ENCODE measurements at regions not wholly inside any gene's neighbourhood (a gene's known extent, or its start where the extent isn't known, plus 50 kb on each side); places are given as distances from the start of the nearest gene placed in this dataset.
"Not testable (repeated sequence)": the region's sequence is repeated elsewhere in the genome, so short reads cannot be mapped to it uniquely, and the experiment has no call there.

DNA sequence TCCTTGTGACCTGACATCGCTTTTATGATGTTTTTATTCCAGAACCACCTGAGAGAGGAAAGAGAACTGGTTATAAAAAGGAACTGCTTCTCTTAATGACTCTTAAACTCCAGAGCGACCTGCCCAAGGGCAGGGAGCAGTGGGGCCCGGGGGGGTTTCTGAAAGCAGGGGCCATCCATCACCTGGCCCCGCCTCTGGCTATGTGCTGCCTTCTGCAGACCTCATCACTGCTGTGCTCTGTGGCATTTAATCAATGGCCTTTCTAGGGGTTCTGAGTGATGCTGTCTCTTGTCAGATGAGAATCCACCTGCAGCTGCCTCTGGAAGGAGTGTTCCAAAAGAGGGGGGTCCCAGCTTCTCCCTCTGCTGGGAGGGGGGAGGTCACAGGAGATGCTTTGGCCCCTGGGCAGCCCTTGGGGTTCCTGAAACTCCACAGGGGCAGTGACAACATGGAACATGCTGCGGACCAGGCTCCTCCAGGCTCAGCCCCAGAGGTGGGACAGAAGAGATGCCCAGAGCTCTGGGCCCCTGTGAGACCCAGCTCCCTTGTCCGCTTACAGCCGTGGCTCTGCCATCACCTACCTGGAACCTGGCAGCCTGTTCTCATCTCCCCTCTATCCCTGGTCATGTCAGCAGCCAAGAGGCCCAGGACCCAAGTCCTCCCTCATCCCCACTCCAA, 177.1 kb upstream of the SULF2 start:
- CTCF ChIA-PET: no interaction called here
- Mint-ChIP-seq H3K4me3 (no peak overlapping the region), H3K36me3 (no peaks in the 10 kb centered on the region), H3K4me1 (ENCODE audit: low read depth) (no peaks in the 10 kb centered on the region), H3K27me3 (no peaks in the 10 kb centered on the region), H3K9me3 (no peaks in the 10 kb centered on the region), H3K27ac (no peak overlapping the region)
- POLR2A ChIA-PET: no interaction called here
- intact Hi-C loops (cut with micrococcal nuclease): no loop called here
- no peak for DNase-seq

DNA sequence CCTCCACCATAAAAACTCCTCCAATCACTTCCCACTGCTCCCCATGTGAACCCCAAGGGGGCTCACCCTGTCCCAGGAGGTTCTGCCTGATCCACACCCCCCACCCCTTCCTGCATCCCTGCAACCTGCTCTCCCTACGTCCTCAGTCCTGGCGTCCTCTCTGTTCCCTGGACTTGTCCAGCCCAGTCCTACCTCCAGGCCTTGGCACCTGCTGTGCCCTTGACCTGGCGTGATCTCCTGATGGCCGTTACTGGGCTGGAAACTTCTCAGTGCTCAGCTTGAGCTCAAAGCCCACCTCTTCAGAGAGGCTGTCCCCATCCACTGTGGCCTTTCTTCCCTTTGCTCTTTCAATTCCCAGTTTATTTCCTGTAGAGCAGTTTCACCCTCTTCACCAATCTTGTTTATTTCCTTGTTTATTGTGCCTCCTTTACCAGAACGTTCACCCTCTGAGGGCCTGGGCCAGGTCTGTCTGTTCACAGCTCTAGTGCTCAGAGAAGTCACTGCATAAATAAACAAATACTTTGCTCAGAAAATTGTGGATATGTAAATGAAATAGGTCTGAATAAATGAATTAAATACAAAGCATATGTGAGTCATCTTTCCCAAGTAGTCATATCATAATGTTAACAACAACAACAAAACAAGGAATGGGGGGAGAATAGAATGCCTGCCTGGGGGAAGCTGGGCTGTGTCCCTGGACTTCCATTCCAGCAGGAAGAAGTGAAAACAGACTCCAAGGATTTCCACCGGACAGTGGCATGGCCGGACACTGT, 175.7 kb upstream of the SULF2 start:
- no peaks in the 10 kb centered on the region for H3K36me3 Mint-ChIP-seq
- POLR2A ChIA-PET: no interaction called here
- intact Hi-C loops (cut with micrococcal nuclease): no loop called here
- no peaks in the 10 kb centered on the region for H3K4me1 Mint-ChIP-seq (ENCODE audit: low read depth)
- H3K27ac Mint-ChIP-seq: no peak overlapping the region
- H3K4me3 Mint-ChIP-seq: no peak overlapping the region
- no peaks in the 10 kb centered on the region for H3K27me3 Mint-ChIP-seq
- no peak for DNase-seq
- CTCF ChIA-PET: no interaction called here
- H3K9me3 Mint-ChIP-seq: no peaks in the 10 kb centered on the region

DNA sequence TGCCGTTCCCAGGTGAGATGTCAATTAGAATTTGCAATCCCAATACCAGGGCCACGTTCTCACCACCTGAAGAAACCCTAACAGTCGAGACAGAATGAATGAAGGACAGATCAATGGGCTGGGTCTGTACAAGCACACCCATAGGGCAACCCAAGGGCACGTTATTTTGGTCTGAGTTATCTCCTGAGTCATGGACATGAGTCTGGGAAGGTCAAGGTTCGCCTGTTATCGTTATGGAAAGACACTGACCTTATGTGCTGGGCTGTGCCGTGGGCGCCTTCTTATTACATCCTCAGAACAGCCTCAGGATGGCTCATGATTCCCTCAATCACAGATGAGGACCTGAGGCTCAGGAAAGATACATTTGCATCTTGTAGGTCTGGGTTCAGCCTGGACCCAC, 175.0 kb upstream of the SULF2 start:
- Mint-ChIP-seq H3K27me3 (no peaks in the 10 kb centered on the region), H3K9me3 (no peaks in the 10 kb centered on the region), H3K4me1 (ENCODE audit: low read depth) (no peaks in the 10 kb centered on the region), H3K4me3 (no peak overlapping the region), H3K27ac (no peak overlapping the region), H3K36me3 (no peaks in the 10 kb centered on the region)
- DNase-seq: no peak
- intact Hi-C loops (cut with micrococcal nuclease): no loop called here
- POLR2A ChIA-PET: no interaction called here
- CTCF ChIA-PET: no interaction called here

DNA sequence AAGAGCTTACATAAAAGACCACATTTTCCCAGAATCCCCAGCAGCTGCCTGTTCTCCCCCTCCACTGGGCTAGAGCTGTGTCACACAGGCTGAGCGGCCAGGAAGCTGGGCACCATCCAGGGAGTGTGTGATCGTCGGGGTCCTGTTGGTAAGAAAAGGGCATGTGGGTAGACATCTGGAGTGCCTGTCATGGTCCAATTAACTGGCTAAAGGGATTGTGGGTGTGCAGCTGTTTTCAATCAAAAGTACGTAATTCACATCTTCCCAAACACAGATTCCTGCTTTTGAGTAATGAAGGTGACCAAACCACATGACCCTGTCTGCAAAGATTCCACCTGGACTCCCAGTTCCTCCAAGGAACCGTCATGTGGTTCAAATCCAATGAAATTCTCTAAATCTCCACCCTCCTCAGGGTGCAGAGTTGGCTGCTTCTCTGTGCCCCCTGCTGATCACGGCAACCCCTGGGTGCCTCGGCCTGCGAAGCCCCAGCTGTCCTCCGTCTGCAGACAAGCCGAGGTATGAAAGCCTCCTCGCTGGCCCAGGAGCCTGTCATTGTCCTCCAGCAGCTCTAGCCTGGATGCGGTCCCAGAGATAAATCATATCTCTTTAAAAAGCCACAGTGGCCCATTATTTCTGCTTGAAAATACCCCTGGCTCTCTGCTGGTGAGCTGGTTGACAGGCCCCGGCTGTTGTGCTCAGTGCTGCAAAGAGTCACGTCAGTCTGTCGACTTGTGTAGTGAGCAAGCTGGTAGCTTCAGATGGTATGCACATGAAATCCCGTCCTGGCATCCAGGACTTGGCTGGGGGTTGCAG, 172.9 kb upstream of the SULF2 start:
- H3K4me1 Mint-ChIP-seq (ENCODE audit: low read depth); H3K27me3 Mint-ChIP-seq; H3K9me3 Mint-ChIP-seq; H3K4me3 Mint-ChIP-seq; intact Hi-C loops (cut with micrococcal nuclease); H3K36me3 Mint-ChIP-seq; DNase-seq; POLR2A ChIA-PET; CTCF ChIA-PET; H3K27ac Mint-ChIP-seq: not testable (repeated sequence)

DNA sequence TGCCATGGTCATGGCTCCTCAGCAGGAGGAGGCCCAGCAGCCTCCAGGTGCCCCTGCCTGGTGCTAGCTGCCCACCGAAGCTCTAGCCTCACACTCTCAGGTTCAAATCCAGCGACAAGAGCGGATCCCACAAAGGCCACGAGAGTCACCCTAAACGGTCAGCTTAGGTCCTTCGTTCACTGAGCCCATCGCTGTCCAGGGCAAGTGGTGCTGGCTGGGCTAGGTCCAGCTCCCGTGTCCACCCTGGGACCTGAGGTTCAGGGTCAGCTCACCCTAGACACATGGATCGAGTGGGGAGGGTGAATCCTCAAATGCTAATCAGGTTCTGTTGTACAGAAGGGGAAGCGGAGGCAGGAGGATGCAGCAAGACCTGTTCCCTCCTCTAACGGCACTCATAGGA, 171.9 kb upstream of the SULF2 start:
- H3K27me3 Mint-ChIP-seq: peaks cover 2% of the 10 kb centered on the region
- H3K9me3 Mint-ChIP-seq: no peaks in the 10 kb centered on the region
- POLR2A ChIA-PET: no interaction called here
- H3K4me1 Mint-ChIP-seq (ENCODE audit: low read depth): no peaks in the 10 kb centered on the region
- H3K4me3 Mint-ChIP-seq: no peak overlapping the region
- DNase-seq: no peak
- no peaks in the 10 kb centered on the region for H3K36me3 Mint-ChIP-seq
- CTCF ChIA-PET: no interaction called here
- no peak overlapping the region for H3K27ac Mint-ChIP-seq
- intact Hi-C loops (cut with micrococcal nuclease): no loop called here

DNA sequence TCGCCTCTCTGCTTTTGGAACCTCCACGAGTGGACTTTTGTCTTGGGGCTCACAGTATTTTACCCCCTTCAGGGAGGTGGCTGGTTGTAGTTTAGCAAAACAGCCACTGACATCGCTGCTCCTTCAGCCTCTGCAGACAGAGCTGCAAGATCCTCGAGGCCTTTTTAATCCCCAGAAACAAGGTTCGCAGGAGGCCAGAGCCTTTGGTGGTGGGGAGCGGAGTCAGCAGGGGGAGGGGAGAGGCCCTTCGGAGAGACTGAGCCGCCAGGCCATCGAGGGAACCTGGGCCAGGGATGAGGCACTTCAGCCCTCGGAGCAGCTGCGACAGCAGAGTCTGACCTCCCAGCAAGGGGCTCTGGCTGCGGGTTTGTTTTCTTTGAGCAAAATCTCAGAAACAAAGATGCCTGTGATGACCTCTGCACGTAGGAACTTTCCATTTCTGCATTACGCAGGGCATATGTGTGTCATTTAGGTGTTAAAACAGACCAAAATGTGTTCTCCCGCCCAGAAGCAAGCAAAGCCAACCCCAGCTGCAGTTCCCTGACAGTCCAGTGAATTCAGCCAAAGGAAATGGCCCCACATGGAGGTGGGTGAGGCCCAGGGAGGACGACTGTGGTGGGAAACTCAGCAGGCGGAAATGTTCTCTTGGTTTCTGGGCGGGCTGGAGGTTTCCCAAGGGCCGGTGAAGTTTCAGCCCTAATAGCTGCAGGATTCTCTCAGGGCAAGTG, 171.2 kb upstream of the SULF2 start:
- Mint-ChIP-seq H3K27ac (no peak overlapping the region), H3K4me3 (no peak overlapping the region), H3K4me1 (ENCODE audit: low read depth) (no peaks in the 10 kb centered on the region), H3K36me3 (no peaks in the 10 kb centered on the region), H3K27me3 (peaks cover 5% of the 10 kb centered on the region), H3K9me3 (no peaks in the 10 kb centered on the region)
- DNase-seq: no peak
- POLR2A ChIA-PET: no interaction called here
- intact Hi-C loops (cut with micrococcal nuclease): no loop called here
- CTCF ChIA-PET: no interaction called here

DNA sequence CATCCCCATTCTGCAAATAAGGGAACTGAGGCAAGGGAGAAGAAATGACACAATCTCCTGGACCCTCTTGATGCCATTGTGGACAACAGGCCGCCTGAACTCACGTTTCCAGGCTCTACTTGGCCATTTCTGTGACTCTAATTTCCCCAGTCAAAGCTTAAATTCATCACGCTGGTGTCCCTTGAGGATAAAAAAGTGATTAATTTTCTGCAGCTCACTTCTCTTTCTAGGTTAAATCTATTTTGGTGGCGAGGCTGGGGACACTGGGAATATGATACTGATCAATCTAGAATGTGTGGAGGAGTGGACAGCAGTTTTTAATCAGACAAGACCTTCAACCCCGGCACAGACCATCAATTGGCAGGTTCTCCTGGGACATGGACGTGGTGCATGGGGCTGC, 168.2 kb upstream of the SULF2 start:
- H3K4me1 Mint-ChIP-seq (ENCODE audit: low read depth): no peaks in the 10 kb centered on the region
- CTCF ChIA-PET: no interaction called here
- H3K4me3 Mint-ChIP-seq: no peak overlapping the region
- no peaks in the 10 kb centered on the region for H3K9me3 Mint-ChIP-seq
- H3K27ac Mint-ChIP-seq: no peak overlapping the region
- POLR2A ChIA-PET: no interaction called here
- DNase-seq: no peak
- H3K27me3 Mint-ChIP-seq: peaks cover 7% of the 10 kb centered on the region
- intact Hi-C loops (cut with micrococcal nuclease): no loop called here
- H3K36me3 Mint-ChIP-seq: no peaks in the 10 kb centered on the region

DNA sequence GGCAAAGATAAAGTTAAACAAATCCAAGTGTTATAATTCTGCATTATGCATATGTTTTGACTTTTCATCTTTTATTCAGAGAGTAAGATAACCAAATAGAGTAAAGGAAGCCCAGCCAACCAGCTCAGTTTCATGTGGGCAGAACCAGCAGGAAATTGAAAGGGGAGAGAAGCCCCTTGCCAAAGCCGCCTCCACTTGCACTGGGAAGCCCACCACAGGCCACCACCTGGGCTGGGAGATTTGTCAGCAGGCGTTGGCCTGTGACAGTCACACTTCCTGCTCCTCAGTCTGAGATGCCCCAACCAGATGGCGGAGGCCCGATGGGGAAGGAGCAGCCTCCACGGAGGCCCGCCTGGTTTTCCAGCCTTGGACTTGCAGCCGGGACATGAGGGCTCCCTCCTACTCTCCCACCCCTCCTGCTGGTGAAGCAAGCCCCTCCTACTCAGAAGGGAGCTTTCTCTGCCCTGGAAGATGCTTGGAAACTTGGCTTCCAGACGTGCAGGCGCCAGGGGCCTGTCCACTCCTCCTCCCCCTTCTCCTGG, 166.8 kb upstream of the SULF2 start:
- Mint-ChIP-seq H3K27me3 (peaks cover 7% of the 10 kb centered on the region), H3K27ac (no peak overlapping the region), H3K9me3 (no peaks in the 10 kb centered on the region), H3K4me1 (ENCODE audit: low read depth) (no peaks in the 10 kb centered on the region), H3K4me3 (no peak overlapping the region), H3K36me3 (no peaks in the 10 kb centered on the region)
- intact Hi-C loops (cut with micrococcal nuclease): no loop called here
- ChIA-PET CTCF (no interaction called here), POLR2A (no interaction called here)
- no peak for DNase-seq

DNA sequence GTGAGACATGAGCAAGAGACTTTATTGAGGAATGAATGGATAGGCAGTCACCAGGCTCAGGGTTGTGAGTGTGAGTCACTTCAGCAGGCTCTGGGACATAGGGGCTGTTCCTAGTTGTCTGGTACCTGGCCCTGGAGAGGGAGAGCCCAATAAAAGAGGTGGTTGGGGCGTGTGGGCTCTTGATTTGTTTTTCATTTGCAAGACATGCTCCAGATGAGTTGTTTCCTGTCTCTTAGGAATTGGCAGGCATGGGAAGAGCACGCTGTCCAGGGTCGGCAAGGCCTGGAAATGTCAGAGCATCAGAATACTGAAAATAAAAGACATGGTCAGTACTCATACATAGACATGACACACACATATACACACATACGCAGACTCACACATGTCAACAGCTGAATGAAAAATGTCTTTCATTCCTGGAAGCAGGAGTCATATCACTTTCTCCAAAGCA, 166.3 kb upstream of the SULF2 start:
- H3K27me3 Mint-ChIP-seq: peaks cover 7% of the 10 kb centered on the region
- H3K4me3 Mint-ChIP-seq: no peak overlapping the region
- no peaks in the 10 kb centered on the region for H3K4me1 Mint-ChIP-seq (ENCODE audit: low read depth)
- no peak overlapping the region for H3K27ac Mint-ChIP-seq
- no peaks in the 10 kb centered on the region for H3K36me3 Mint-ChIP-seq
- intact Hi-C loops (cut with micrococcal nuclease): no loop called here
- H3K9me3 Mint-ChIP-seq: no peaks in the 10 kb centered on the region
- POLR2A ChIA-PET: no interaction called here
- CTCF ChIA-PET: no interaction called here
- DNase-seq: no peak

DNA sequence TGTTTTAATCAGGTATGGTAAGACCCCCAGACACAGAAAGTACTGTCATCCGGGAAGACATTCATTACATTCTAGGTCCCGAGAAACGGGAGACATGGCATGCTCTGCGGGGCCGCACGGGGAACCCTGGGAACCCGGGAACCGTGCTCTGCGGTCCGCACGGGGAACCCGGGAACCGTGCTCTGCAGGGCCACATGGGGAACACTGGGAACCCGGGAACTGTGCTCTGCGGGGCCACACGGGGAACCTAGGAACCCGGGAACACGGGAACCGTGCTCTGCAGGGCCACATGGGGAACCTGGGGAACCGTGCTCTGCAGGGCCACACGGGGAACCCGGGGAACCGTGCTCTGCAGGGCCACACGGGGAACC, 165.6 kb upstream of the SULF2 start:
- no peak for DNase-seq
- ChIA-PET CTCF (no interaction called here), POLR2A (no interaction called here)

DNA sequence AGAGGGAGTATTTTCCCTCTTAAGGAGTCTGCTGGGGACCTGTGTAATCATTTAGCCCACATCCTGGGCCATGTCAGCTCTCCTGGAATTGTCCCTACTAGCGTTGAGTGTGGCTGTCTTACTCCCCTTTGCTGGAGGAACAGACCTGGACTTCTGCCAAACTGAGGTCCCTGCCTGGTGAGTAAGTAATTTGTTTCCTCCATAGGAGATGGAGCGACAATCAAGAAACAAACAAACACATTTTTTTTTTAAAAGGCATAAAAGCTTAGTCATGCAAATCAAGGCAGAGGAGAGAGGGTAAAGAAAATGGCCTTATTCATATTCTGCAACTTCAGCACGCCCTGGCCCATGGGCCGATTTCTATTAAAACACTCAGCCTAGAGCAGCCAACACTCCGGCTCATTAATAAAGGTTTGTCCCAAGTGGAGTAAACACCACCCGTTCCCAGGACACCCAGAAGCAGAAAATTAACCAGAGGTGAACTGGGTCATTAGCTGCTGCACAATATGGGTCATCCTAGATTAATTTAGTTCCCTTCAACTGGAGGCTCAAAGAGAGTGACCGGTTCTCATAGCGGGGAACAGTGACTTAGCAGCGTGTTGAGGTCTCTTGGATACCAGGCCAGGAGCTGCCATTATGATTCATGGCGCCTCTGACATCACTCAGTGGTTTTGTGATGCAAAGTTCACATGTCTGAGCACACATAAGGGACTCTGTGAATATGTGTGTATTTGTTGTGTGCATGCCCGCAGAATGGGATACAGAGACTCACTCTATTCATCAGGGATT, 165.0 kb upstream of the SULF2 start:
- ChIA-PET POLR2A (no interaction called here), CTCF (no interaction called here)
- H3K9me3 Mint-ChIP-seq: no peaks in the 10 kb centered on the region
- H3K36me3 Mint-ChIP-seq: no peaks in the 10 kb centered on the region
- intact Hi-C loops (cut with micrococcal nuclease): no loop called here
- H3K27ac Mint-ChIP-seq: no peak overlapping the region
- H3K4me3 Mint-ChIP-seq: no peak overlapping the region
- peaks cover 7% of the 10 kb centered on the region for H3K27me3 Mint-ChIP-seq
- no peak for DNase-seq
- H3K4me1 Mint-ChIP-seq (ENCODE audit: low read depth): no peaks in the 10 kb centered on the region

More for the DNA sequence above, 165.6 kb upstream of the SULF2 start:
- Mint-ChIP-seq H3K36me3 (no peaks in the 10 kb centered on the region), H3K27ac (no peak overlapping the region), H3K4me3 (no peak overlapping the region), H3K9me3 (no peaks in the 10 kb centered on the region), H3K4me1 (ENCODE audit: low read depth) (no peaks in the 10 kb centered on the region), H3K27me3 (peaks cover 7% of the 10 kb centered on the region)
- intact Hi-C loops (cut with micrococcal nuclease): no loop called here

DNA sequence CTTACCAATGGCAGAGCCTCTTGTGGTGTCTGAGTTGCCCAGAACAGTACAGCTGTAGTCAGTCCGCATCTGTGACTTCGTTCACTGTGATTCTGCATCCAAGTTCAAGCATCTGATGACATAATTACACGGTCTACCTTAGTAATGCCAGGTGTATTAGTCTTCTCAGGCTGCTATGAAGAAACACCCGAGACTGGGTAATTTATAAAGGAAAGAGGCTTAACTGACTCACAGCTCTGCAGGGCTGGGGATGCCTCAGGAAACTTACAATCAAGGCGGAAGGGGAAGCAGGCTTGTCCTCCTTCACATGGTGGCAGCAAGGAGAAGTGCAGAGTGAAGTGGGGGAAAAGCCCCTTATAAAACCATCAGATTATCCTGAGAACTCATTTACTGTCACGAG, 163.9 kb upstream of the SULF2 start:
- DNase-seq: no peak
- ChIA-PET CTCF (no interaction called here), POLR2A (no interaction called here)
- Mint-ChIP-seq H3K4me3 (no peak overlapping the region), H3K9me3 (no peaks in the 10 kb centered on the region), H3K27ac (no peak overlapping the region), H3K27me3 (peaks cover 5% of the 10 kb centered on the region), H3K4me1 (ENCODE audit: low read depth) (no peaks in the 10 kb centered on the region), H3K36me3 (no peaks in the 10 kb centered on the region)
- intact Hi-C loops (cut with micrococcal nuclease): no loop called here

Data from activated CD4-positive, alpha-beta memory T cell treated with anti-CD3 and anti-CD28 coated beads for 36 hours (primary cell).